ENCODE measurements at regions not wholly inside any gene's neighbourhood (a gene's known extent, or its start where the extent isn't known, plus 50 kb on each side); places are given as distances from the start of the nearest gene placed in this dataset.

GRCh38 chr16:35862242-35862641 lies 2402.8 kb downstream of the TP53TG3F start:
- TF ChIP-seq CTCF (IDR thresholded peaks at IDR 0.05 in 2 of 3, conservative IDR thresholded peaks at IDR 0.05 in 1 of 3; ENCODE audit: insufficient read depth in 2 of 3, low read depth in 1 of 3, low read length in 3 of 3) (no peak), ATF1 (CRISPR knock-in tag; IDR thresholded peaks at IDR 0.05) (no peak), ATF1 (tag; IDR thresholded peaks at IDR 0.05) (no peak), POLR2A (conservative IDR thresholded peaks at IDR 0.05) (no peak), BCL6 (CRISPR knock-in tag; IDR thresholded peaks at IDR 0.05) (no peak), TCFL5 (CRISPR knock-in tag; conservative IDR thresholded peaks at IDR 0.05) (no peak)
- TF ChIP-seq, protein P1, sequence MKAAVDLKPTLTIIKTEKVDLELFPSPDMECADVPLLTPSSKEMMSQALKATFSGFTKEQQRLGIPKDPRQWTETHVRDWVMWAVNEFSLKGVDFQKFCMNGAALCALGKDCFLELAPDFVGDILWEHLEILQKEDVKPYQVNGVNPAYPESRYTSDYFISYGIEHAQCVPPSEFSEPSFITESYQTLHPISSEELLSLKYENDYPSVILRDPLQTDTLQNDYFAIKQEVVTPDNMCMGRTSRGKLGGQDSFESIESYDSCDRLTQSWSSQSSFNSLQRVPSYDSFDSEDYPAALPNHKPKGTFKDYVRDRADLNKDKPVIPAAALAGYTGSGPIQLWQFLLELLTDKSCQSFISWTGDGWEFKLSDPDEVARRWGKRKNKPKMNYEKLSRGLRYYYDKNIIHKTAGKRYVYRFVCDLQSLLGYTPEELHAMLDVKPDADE (conservative IDR thresholded peaks at IDR 0.05; ENCODE audit: control insufficient read depth, low read depth, low read length) = no peak

All from K562 (cell line).